Renal cortical epithelial cell (primary cell): ENCODE measurements at regions not wholly inside any gene's neighbourhood (a gene's known extent, or its start where the extent isn't known, plus 50 kb on each side); places are given as distances from the start of the nearest gene placed in this dataset.

Experiments
- DNase-seq: peaks from one replicate; pipeline ENCODE4 v3.0.0-alpha.2; 2011; ENCODE audit warnings: low read depth

DNA sequence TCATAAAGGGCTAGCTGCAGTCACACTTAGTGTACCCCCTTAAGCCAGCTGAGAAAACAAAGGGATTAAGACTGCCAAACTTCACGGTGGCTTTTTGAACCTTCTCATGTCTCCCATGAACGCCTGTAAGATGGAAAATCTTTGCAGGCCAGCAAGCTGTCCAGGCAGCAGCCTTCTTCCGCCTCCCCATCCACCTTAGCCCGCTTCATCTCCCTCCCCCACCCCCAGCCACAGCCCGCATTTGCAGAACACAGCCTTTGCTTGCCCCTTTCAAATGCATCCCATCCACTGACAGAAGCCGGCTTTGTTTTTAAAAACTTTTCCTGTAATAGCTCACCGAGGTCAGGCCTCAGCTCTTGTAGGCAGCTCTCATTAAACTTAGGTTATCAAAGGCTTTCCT is 113.8 kb upstream of the FAM9B start:
- DNase-seq, result no peak

DNA sequence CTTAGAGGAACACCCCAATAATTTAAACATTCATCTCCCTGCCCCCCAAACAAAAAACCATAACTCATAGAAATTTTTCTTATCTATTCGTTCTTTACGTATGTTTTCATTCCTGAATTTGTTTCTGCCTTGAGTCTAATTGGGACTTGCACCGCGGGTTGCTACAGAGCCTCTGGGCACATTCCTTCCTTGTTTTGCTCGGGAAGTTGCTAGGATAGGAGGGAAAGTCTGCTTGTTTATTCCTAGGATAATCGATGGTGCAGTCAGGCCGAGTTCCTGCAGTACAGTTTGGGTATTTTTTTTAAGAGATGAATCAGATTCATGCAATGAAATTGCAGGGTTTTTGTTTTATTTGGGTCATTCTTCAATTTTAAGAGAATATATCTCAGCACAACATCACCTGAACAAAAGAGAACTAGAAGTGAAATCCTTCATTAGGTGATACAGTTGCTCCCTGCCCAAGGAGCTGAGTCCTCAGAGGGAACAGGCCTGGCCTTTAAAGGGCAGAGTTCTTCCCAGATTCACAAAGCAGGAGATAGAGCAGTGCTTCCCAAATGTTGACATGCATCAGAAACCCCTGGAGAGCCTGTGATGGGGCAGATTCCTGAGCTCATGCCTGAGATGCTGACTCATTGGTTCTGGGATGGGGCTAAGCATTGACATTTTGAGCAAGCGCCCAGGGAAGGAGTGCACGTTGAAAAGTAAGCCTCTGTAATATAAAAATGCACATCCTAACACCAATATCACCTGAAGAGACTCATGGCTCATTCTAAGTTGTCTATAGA is 114.9 kb upstream of the FAM9B start:
- DNase-seq, result peak; percentile 73

DNA sequence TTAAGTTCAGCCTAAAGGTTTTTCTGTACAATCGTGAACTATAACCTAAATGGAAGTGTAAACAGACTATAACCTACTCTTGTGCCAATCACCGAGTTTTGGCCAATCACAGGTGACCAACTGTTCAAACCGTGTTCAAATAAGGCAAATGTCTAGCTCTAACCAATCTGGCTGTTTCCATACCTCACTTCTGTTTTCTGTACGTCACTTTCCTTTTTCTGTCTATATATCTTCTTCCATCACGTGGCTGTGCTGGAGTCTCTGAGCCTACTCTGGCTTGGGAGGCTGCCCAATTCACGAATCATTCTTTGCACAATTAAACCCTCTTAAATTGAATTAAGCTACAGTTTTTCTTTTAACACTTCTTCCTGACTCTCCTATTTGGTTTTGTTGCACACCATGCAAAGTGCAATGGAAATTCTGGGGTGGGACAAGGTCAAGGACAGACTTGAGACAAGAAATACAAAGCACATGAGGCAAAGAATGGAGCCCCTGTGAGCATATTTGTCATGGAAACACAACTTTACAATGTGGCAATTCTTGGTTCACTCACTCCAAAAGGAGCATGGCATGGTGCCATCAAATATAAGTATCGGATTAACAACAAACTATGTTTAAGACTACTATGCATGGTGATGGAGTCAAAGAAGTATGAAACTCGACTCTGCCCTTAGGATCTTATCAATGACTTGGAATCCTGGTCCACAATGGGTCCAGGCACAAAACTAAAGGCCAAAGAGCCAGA is 115.7 kb upstream of the FAM9B start:
- DNase-seq, result no peak

GRCh38 chrX:9151772-9152307 is 117.9 kb upstream of the FAM9B start:
- DNase-seq, result no peak

DNA sequence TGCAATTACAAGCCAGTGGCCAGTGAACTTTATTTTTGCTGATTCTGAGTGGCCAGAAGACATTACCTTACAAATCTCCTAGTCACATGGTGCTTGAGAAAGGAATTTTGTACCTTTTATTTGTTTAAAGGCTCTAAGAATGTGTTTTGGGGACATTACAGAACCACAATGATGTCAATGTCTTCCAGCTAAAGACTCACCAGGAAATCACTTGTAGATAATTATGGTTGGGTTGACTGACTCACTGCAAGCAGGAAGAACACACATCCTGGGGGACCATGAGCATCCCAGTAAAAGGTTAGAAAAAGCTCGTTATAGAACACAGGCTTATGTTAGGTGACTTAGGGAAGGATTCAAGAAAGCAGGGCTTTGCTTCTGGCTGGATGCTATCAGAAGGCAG is 119.4 kb upstream of the FAM9B start:
- peak; percentile 92 for DNase-seq

DNA sequence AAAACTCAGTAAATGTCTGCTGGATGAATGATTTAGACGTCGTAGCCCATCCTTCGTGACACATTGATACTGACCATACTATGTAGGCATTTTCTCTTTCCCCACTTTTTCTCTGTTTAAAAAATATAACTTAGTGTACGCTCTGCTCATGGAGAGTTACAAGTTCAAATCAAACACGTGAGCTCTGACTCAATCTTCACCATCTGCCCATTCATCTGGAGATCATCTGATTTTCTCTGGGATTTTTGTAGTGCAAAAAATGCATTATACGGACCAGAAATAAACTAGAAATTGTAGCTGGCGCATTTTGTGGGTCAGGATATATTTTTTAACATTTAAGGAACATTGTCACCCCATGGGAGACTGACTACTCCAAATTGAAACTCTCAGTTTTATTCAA is 124.7 kb upstream of the FAM9B start:
- no peak for DNase-seq

- DNase-seq, result no peak
Measured at GRCh38 chrX:9160698-9161329, 126.9 kb upstream of the FAM9B start.

DNA sequence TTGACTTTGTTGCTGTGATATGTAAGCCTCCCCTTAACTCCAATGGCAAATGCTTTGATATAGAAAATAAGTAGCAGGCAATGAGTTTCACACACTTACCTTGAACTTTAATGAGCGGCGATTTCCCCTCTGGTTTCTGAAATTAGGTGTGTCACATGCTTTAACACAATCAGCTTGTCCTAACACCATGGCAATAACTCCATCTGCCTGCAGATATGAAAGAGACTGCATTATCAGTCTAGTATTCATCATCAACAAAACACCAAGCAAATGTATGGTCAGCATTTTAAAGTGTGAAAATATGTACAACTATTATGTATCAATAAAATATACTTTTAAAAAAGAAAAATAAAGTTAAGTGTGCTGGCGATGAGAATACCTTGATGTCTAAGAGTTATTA is 128.8 kb upstream of the FAM9B start:
- DNase-seq, result no peak

DNA sequence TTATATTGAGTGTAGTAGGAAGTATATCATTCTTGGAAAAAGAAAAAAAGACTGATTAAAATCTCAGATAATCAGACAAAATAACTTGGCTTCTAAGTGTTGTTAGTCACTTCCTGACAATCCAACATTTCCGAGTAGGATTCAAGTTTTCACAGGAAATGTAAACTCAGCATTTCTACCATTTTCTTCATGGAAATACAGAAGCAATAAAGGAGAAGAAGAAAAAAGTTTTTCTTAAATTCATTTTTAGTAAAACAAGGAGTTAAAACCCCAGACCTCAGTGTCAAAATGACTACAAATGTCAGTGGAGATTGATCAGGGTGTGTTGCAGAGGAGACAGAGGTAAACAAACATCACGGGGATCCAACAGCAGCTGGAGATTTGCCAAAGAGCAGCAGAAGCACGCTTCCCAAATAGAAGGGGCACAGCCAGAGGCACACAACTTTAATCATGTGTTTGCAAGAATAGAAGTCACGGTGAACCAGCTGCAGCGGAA is 129.3 kb upstream of the FAM9B start:
- DNase-seq, result no peak

DNA sequence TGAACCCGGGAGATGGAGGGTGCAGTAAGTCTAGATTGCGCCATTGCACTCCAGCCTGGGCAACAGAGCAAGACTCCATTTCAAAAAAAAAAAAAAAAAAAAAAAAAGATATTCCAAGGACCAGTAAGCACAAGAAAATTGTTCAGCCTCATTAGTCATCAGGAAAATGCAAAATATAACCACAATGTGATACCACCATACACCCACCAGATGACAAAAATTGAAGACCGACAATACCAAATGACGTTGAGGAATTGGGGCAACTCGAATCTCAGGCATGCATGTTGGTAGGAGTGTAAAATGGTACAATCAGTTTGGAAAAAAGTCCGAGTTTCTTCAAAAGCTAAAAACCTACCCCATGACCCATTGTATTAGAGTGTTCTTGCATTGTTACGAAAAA is 130.2 kb upstream of the FAM9B start:
- no peak for DNase-seq

GRCh38 chrX:9164533-9165426 is 130.9 kb upstream of the FAM9B start:
- peak; percentile 38 for DNase-seq

DNA sequence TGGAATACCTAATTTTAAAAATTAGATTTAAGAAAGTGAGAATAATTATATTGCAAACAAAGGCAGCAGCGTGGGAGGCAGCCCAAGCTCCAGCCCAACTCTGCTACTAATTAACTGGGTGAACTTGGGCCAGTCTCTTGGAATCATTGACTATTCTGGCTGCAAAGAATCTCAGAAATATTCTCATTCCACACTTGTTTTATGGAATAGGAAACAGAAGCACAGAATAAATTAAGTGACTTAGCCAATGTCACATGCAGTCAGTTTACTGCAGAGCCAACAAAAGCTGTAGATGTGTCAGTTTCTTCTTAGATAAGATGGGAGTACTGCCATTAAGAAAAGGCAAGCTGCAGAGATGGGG is 132.6 kb upstream of the FAM9B start:
- DNase-seq, result peak; percentile 93

GRCh38 chrX:9171841-9172463 is 138.0 kb upstream of the FAM9B start:
- peak; percentile 90 for DNase-seq

- DNase-seq, result no peak
Measured at GRCh38 chrX:9172464-9172850, 138.5 kb upstream of the FAM9B start.

GRCh38 chrX:9180623-9181022 is 146.7 kb upstream of the FAM9B start:
- DNase-seq, result no peak

DNA sequence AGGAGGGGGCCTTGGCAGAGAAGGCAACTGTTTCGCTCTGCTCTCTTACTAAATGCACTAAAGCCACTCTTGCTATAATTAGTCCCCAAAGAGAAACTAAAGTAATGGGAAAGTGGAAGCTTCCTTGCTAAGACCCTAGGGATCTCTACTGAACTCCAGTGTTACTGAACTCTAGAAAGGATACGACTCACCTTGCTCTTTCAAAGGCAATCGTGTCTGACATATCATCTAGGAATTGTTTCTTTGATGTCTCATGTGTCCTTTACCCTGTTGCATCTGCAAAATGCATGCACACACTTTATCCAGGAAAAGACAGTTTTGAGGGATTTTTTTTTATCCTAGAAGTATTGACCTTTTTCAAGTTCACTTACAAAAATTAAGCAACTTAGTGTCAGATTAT is 148.1 kb upstream of the FAM9B start:
- DNase-seq, result peak; percentile 35

DNA sequence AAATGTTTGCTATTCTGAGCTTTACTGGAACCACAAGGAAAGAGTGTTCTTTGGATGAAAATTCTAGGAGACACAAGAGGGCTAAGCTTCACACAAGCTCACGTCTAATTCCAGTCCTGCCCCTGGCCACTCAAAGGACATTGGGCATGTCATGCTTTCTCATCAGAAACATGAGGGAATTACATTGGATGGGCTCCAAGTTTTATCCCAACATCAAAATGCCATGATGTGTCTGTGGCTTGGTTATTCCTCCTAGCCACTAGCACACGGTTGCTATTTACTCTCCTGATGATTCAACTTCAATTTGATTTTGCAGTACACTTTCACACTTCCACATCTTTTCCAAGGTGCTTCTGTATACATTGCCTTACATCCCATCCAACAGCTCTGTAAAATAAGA is 149.6 kb upstream of the FAM9B start:
- DNase-seq, result peak; percentile 41

- DNase-seq, result peak; percentile 29
Measured at GRCh38 chrX:9184211-9184610, 150.3 kb upstream of the FAM9B start.

GRCh38 chrX:9188117-9188516 is 154.2 kb upstream of the FAM9B start:
- DNase-seq, result no peak

DNA sequence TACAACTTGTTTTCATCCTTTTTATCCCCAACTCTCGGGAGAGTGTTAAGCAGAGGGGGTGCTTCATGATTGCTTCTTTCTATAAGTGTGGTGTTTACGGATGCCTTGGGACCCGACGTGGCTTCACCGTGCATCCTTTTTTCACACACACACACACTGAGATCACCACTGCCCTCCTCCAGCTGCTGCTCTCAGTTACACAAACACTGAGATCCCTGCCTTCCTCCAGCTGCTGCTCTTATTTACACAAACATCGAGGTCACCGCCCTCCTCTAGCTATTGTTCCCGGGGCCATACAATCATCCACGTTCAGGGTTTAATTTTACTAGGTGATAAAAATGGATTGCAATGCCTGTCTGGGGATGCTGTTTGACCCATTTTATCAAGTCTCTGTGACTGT is 155.4 kb upstream of the FAM9B start:
- DNase-seq, result no peak

GRCh38 chrX:9191392-9191791 is 157.5 kb upstream of the FAM9B start:
- peak; percentile 57 for DNase-seq
